SU-DHL-6 (cell line): ENCODE measurements at regions not wholly inside any gene's neighbourhood (a gene's known extent, or its start where the extent isn't known, plus 50 kb on each side); places are given as distances from the start of the nearest gene placed in this dataset.

Source experiments
- EZH2phosphoT487 ChIP-seq: fragments of 200-600 bp; sonication (generic), shearing (Covaris generic); conservative IDR thresholded peaks from 2 replicates; pipeline ENCODE4 v1.6.1; 2018; ENCODE audit warnings: mild to moderate bottlenecking, antibody characterized with exemption, low read length, moderate library complexity, mixed read lengths
- TF ChIP-seq, protein P1 (sequence below): fragments of 200-600 bp; sonication (generic); IDR thresholded peaks from one replicate; pipeline ENCODE4 v1.5.1; 2017; ENCODE audit warnings: antibody characterized with exemption, mild to moderate bottlenecking, low read length, moderate library complexity; ENCODE audit not compliant: insufficient read depth, poor library complexity, severe bottlenecking

DNA sequence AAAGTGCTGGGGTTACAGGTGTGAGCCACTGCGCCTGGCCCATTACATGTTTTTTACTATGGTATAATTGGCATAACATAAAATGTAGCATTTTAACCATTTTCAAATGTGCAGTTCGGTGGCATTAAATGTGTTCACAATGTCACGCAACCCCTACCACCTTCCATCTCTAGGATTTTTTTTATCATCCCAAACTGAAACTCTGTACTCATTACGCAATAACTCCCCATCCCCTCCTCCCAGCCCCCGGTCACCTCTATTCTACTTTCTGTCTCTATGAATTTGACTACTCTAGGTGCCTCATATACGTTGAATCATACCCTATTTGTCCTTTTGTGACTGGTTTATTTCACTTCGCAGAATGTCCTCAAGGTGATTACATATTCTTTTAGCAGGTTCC is 233.1 kb upstream of the ARID1B start:
- TF ChIP-seq, protein P1, sequence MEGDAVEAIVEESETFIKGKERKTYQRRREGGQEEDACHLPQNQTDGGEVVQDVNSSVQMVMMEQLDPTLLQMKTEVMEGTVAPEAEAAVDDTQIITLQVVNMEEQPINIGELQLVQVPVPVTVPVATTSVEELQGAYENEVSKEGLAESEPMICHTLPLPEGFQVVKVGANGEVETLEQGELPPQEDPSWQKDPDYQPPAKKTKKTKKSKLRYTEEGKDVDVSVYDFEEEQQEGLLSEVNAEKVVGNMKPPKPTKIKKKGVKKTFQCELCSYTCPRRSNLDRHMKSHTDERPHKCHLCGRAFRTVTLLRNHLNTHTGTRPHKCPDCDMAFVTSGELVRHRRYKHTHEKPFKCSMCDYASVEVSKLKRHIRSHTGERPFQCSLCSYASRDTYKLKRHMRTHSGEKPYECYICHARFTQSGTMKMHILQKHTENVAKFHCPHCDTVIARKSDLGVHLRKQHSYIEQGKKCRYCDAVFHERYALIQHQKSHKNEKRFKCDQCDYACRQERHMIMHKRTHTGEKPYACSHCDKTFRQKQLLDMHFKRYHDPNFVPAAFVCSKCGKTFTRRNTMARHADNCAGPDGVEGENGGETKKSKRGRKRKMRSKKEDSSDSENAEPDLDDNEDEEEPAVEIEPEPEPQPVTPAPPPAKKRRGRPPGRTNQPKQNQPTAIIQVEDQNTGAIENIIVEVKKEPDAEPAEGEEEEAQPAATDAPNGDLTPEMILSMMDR = no peak
- no peak for TF ChIP-seq EZH2phosphoT487
